ENCODE measurements at regions not wholly inside any gene's neighbourhood (a gene's known extent, or its start where the extent isn't known, plus 50 kb on each side); places are given as distances from the start of the nearest gene placed in this dataset.

- no peak for DNase-seq (ENCODE audit: low spot score)
- Histone ChIP-seq H3K4me3 (replicated peaks in 1 of 3; ENCODE audit: insufficient read depth in 1 of 3, low read depth in 2 of 3, low read length in 3 of 3) (no peak overlapping the region), H3K27me3 (ENCODE audit: control insufficient read depth in 1 of 2, insufficient read depth in 2 of 2, low read length in 2 of 2) (peaks cover 4 to 67% of the 10 kb centered on the region in 2 experiments; a peak in 3 of 5 replicates), H3K4me1 (ENCODE audit: insufficient read depth, low read length) (no peaks in the 10 kb centered on the region), H2AFZ (ENCODE audit: low read length) (no peak overlapping the region), H3K9ac (ENCODE audit: insufficient read depth, low read depth, low read length) (no peak overlapping the region), H3K36me3 (replicated peaks in 1 of 2; ENCODE audit: control insufficient read depth in 1 of 2, insufficient read depth in 2 of 2, low read length in 2 of 2) (no peaks in the 10 kb centered on the region), H3K79me2 (ENCODE audit: insufficient read depth, low read length) (no peaks in the 10 kb centered on the region), H3K4me2 (ENCODE audit: low read depth, low read length) (no peak overlapping the region), H4K20me1 (ENCODE audit: insufficient read depth, low read length) (no peaks in the 10 kb centered on the region), H3K9me3 (ENCODE audit: low read length) (no peaks in the 10 kb centered on the region), H3K27ac (ENCODE audit: extremely low read length, insufficient read depth, low read length) (no peak overlapping the region)
- CTCF ChIA-PET (ENCODE audit: low intra/inter-chr PET ratio, low total read pairs) = no interaction called here
- in situ Hi-C loops (cut with HindIII; ENCODE audit: extremely low pct_ligation_motif_present, low pct_unique_long_range_greater_than_20kb) (no loop called here), intact Hi-C loops (cut with micrococcal nuclease; ENCODE audit: unreplicated experiment) (no loop called here)
- POLR2A ChIA-PET = no interaction called here
- FAIRE-seq = no peak
- TF ChIP-seq SRSF9 (IDR thresholded peaks at IDR 0.05; ENCODE audit: borderline replicate concordance, insufficient read depth, low read depth, low read length, poor library complexity, severe bottlenecking) (no peak), ZBTB7A (CRISPR knock-in tag; IDR thresholded peaks at IDR 0.05) (no peak), RBAK (CRISPR knock-in tag; IDR thresholded peaks at IDR 0.05) (no peak), ZNF816 (CRISPR knock-in tag; IDR thresholded peaks at IDR 0.05; ENCODE audit: borderline replicate concordance) (no peak), KAT7 (CRISPR knock-in tag; IDR thresholded peaks at IDR 0.05; ENCODE audit: borderline replicate concordance) (no peak), BRCA1 (CRISPR knock-in tag; IDR thresholded peaks at IDR 0.05) (no peak), ZNF101 (CRISPR knock-in tag; IDR thresholded peaks at IDR 0.05; ENCODE audit: borderline replicate concordance, low read depth) (no peak), ZNF331 (CRISPR knock-in tag; IDR thresholded peaks at IDR 0.05) (no peak)
- ATAC-seq = no peak
- no TSS peak for BruUV-seq (replicated peaks)
- WGBS (ENCODE audit: low lambda C conversion rate) = 38% methylated on average over 6 of the region's 13 CpGs
These were observed 366.6 kb upstream of the SHH start for GRCh38 chr7:156178857-156179256.

DNA sequence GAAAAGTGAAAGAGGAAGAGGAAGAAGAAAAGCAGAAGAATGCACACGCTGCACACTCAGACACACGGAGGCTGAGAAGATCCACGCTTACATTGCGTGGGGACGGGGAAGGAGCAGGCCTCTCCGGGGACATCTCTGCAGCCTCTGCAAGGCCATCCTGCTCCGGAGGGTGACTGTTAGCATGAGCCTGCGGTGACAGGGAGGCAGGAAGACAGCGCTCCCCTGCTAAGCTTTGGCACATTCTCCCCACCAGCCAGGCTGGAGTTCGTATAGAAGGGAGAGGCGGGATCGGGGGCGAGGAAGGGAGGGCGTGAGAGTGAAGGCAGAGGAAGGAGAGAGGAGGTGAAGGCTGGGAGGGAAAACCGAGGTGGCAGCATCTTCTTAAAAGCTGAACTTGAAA, 366.0 kb upstream of the SHH start:
- no peaks in the 10 kb centered on the region for H3K36me3 ChIP-seq (replicated peaks in 1 of 2; ENCODE audit: control insufficient read depth in 1 of 2, insufficient read depth in 2 of 2, low read length in 2 of 2)
- DNase-seq (ENCODE audit: low spot score) = no peak
- ATAC-seq = no peak
- no peak overlapping the region for H3K9ac ChIP-seq (ENCODE audit: insufficient read depth, low read depth, low read length)
- no peaks in the 10 kb centered on the region for H4K20me1 ChIP-seq (ENCODE audit: insufficient read depth, low read length)
- intact Hi-C loops (cut with micrococcal nuclease; ENCODE audit: unreplicated experiment) = no loop called here
- H3K4me3 ChIP-seq (replicated peaks in 1 of 3; ENCODE audit: insufficient read depth in 1 of 3, low read depth in 2 of 3, low read length in 3 of 3) = no peak overlapping the region
- TF ChIP-seq ADNP (CRISPR knock-in tag; IDR thresholded peaks at IDR 0.05) = no peak
- H2AFZ ChIP-seq (ENCODE audit: low read length) = no peak overlapping the region
- POLR2A ChIA-PET = no interaction called here
- BruUV-seq (replicated peaks) = no TSS peak
- H3K4me1 ChIP-seq (ENCODE audit: insufficient read depth, low read length) = no peaks in the 10 kb centered on the region
- no peaks in the 10 kb centered on the region for H3K79me2 ChIP-seq (ENCODE audit: insufficient read depth, low read length)
- CTCF ChIA-PET (ENCODE audit: low intra/inter-chr PET ratio, low total read pairs) = no interaction called here
- no peak for FAIRE-seq
- H3K9me3 ChIP-seq (ENCODE audit: low read length) = no peaks in the 10 kb centered on the region
- H3K27ac ChIP-seq (ENCODE audit: extremely low read length, insufficient read depth, low read length) = no peak overlapping the region
- 48% methylated on average over 15 of the region's 15 CpGs for WGBS (ENCODE audit: low lambda C conversion rate)
- in situ Hi-C loops (cut with HindIII; ENCODE audit: extremely low pct_ligation_motif_present, low pct_unique_long_range_greater_than_20kb) = no loop called here
- H3K4me2 ChIP-seq (ENCODE audit: low read depth, low read length) = no peak overlapping the region
- peaks cover 4 to 74% of the 10 kb centered on the region in 2 experiments; a peak in 3 of 5 replicates for H3K27me3 ChIP-seq (ENCODE audit: control insufficient read depth in 1 of 2, insufficient read depth in 2 of 2, low read length in 2 of 2)

Data from HepG2 (cell line).